AG08396 (cell line): ENCODE measurements at regions not wholly inside any gene's neighbourhood (a gene's known extent, or its start where the extent isn't known, plus 50 kb on each side); places are given as distances from the start of the nearest gene placed in this dataset.
"Not testable (repeated sequence)": the region's sequence is repeated elsewhere in the genome, so short reads cannot be mapped to it uniquely, and the experiment has no call there.

Experiments used
- DNase-seq: peaks from one replicate; pipeline ENCODE4 v3.0.0; 2012; ENCODE audit warnings: low spot score, mixed read lengths

DNA sequence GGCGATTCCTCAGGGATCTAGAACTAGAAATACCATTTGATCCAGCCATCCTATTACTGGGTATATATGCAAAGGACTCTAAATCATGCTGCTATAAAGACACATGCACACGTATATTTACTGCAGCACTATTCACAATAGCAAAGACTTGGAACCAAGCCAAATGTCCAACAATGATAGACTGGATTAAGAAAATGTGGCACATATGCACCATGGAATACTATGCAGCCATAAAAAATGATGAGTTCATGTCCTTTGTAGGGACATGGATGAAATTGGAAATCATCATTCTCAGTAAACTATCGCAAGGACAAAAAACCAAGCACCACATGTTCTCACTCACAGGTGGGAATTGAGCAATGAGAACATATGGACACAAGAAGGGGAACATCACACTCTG is 93.1 kb upstream of the NT5E start:
- DNase-seq, result not testable (repeated sequence)

DNA sequence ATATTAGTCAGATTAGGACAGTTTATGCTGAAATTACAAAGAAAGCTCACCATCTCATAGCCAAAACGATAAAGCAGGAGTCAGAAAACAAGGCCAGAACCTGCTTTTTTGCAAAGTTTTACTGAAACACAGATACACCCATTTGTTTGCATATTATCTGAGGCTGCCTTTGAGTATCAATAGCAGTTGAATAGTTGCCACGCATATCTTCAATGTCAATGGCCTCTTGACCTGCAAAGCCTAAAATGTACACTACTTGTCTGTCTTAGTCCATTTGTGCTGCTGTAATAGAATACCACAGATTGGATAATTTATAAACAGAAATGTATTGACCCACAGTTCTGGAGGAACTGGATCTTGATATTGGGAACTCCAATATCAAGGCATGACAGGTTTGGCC is 94.1 kb upstream of the NT5E start:
- DNase-seq, result no peak

DNA sequence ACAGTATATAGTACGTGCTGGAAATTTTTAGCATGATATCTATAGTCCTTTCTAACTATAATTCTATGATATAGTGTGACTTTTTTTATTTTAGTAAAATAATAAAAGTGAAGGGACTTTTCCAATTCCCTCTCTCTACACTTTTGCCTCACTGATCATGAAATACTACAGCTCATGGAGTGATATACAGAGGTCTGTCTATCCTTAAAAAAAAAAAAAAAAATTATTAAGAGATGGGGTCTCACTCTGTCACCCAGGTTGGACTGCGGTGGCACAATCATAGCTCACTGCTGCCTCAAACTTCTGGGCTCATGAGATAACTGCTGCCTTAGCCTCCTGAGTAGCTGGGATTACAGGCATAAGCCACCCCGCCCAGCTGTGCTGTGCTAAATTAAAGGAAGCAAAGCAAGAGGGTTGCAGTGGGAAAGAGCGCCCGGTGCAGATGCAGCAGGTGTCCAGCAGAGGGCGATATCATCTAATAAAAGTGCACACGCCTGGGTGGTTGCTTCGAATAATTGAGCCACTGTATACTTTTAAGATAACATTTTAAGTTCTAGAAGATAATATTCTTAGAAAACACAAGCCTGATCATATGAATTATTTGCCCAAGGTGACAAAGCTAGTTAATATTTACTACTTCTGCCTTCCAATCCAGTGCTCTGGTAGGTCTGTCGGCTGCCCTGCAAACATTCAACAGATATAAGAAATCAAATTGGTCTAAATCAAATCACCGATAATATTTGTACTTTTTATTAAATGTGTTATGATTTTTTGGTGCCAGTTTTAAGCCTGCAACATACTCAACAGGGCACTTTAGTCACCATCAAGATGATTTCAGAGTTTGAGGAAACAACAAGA is 94.9 kb upstream of the NT5E start:
- DNase-seq, result peak; percentile 70

DNA sequence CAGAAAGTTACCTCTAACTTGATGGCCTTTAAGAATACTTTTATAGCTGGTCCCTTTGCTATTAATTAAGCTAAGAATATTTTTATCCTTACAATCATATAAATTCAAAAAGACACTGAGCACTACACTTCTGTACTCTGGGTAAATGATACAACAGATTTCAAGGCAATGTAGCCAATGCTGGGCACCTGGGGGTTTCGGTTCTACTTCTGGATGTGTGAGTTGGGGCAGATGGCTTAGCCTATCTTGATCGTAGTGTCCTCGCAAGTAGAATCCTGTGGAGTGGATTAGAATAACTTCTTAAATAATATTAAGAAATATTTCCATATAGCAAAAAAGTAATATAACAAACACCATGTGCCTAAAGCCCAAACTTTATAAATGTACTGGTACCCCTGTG is 96.9 kb upstream of the NT5E start:
- DNase-seq, result no peak

DNA sequence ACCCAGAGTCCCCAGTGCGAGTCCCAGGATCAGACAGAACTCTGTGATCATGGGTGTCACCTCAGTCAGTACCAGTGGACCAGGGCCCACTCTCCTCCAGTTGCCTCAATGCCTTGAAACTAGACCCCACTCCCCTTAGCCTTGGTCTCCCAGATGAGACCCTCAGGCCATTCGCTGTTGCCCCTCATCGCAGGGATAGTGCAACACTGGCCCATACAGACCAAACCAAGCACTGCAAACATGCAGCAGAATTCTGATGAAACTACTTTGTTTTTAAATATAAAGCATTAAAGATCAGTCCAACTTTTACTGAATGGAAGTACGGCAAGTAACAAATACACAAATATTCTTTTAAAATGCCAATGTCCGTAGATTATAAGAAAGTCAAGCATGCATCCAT is 101.2 kb upstream of the NT5E start:
- DNase-seq, result no peak

DNA sequence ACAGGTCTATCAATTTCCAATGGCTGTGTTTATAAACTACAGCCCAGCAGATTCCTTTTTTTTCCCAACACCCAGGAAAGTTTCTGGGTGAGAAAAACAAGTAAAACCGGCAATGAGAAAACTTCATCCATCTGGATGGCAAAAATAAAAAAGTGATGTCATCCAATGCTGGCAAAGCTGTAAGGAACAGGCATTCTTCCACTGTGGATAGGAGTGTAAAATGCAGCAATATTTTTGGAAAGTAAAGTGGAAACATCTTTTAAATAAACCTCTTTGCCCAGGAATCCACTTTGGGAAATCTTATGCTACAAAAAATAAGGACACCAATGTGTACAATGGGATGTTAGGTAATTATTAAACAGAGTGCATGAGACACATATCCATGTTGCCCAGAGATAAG is 102.1 kb upstream of the NT5E start:
- DNase-seq, result no peak

DNA sequence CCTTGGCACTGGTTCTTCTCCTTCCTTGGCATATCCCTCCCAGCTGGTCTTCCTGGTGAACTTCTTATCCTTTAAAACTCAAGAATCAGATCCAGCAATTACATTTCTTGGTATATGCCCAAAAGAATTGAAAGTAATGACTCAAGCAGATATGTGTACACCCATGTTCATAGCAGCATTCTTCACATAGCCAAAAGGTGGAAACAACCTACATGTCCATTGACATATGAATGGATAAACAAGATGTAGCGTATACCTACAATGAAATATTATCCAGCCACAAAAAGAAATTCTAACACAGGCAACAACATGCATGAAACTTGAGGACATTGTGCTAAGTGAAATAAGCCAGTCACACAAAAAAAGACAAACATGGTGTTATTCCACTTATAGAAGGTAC is 103.7 kb upstream of the NT5E start:
- DNase-seq, result no peak

DNA sequence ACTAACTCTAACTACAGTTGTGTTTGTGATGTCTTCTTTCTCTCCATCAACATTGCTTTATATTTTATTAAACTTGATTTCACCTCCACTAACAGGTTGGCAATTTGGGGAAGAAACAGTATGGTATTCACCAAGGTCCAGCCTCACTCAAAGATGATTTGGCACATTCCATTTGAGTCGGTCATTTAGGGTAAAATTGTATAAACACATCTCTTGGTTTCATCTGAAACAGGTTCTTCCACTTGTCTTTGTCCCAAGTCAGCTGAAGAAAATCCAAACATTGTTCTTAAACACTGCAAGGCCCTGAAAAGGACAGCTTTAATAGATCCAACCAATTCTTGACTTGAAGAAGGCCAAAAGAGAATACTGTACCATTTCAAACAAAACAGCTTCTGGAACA is 104.9 kb upstream of the NT5E start:
- DNase-seq, result no peak

DNA sequence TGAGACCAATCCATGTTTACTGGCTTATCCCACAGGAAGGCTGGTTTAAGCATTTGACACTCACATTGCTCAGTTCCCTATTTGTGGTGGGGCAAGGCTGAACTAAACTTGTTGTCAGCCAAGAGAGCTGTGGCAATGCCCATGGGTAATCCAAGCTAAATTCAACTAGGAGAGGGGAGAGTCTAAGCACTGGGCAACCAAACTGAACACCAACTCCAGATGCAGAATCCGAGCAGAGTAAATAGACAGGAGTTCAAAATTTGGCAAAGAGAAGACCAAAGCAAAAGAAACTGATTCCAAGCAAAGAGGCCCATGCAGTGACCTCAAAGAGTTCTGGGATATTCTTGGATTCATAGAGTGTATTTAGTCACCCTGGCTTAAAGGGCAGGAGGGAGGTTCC is 106.5 kb upstream of the NT5E start:
- DNase-seq, result no peak

DNA sequence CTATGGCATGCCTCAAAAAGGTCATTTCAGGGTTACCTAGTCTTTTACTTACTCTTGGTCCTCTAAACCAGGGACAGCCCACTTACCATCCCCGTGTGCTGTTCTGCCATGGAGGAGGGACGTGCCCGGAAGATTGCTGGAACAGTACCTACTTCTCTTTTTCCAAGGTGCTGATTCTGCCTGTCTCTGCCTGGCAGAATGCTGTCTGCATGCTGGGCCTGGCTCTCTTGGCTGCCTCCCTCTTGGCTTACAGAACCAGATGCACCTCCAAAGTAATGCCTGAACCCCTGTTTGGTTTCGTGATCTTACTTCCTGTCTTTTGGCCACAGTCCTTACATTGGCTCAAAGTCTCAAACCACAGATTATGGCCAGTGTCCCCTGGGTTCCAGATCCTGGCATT is 120.7 kb upstream of the NT5E start:
- no peak for DNase-seq

DNA sequence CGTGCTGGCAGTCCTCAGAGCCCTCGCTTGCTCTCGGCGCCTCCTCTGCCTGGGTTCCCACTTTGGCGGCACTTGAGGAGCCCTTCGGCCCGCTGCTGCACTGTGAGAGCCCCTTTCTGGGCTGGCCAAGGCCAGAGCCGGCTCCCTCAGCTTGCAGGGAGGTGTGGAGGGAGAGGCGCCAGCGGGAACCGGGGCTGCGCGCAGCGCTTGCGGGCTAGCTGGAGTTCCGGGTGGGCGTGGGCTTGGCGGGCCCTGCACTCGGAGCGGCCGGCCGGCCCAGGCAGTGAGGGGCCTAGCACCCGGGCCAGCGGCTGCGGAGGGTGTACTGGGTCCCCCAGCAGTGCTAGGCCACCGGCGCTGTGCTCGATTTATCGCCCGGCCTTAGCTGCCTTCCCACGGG is 124.1 kb upstream of the NT5E start:
- DNase-seq, result not testable (repeated sequence)

DNA sequence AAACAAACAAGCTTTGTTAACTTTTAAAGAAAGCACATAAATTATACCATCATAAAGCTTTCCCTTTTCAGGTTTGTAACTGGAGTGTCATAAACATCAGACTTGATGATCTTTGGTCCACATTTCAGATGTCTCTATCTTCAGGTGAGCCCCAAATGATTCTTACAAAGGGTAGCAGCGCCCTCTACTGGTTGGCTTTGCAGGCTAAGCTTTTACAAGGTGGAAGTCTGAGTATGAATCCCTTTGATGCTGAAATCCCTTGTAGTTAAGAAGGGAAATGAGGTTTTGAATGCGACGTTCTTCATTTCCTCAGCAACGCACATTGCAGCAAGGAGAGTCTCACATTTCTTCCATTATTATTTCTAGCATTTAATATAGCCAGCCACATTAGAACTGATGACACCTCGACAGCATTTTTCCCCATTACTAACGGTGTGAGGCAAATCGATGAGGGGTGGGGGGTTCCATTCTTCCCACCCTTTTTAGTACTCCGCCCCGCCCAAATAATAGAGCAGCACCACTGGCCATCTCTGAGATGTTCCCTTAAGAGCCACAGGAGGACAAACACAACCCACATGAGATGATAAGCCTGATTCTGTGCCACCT is 126.3 kb upstream of the NT5E start:
- peak; percentile 49 for DNase-seq

DNA sequence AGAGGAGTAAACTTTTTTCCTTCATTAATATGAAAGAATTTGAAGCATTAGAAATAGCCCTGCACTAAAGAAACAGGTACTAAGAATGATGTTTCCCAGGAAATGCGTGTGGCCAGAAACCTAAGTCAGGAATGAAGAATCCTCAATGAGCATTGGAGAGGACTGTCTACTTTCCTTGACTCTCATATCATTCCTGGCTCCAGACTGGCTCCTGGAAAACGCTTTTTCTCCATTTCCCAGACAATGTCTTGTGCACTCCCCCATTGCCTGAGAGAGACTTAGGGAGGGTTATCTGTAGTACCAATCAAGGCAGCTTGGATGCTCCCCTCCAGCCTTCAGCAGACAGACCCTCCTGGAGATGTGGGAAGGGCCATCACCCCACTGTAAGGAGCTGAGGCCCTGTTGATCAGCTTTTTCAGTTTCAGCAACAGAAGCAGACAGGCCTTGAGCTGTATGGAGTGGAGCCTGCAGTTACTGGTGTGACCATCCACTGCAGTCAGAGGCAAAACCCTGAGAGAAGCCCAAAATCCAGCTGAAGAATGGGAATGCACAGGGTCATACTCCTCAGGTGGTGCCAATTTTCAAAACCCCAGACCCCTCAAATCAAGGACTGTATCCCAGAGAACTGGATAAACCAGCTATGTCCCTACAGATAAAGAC is 127.3 kb upstream of the NT5E start:
- no peak for DNase-seq

DNA sequence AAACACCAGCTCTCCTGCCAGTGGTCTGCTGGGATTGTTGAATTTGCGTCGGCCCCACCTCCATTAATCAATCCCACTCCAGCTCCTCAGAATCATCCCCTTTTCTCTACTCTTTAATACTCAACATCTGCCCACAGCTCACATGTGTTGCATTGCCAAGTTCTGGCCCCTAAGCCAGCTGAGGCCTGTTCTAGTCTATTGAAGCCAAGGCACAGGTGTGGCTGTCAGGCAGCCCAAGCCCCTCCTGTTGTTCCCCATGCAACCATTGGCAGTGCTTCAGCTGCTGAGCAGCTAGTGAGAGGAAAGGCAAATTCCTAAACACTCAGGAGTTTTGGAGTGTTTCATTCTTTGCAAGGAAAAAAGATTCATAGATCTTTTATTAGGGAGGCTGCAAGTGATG is 128.0 kb upstream of the NT5E start:
- no peak for DNase-seq

DNA sequence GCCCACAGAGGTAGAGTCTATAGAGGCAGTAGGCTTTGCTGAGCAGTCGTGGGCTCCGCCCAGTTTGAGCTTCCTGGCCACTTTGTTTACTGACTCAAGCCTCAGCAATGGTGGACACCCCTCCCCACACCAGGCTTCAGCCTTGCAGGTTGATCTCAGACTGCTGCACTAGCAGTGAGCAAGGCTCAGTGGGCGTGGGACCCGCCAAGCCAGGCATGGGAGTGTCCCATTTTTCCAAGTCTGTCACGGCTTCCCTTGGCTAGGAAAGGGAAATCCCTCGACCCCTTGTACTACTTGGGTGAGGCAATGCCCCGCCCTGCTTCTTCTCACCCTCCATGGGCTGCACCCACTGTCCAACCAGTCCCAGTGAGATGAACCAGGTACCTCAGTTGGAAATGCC is 135.3 kb upstream of the NT5E start:
- no peak for DNase-seq

DNA sequence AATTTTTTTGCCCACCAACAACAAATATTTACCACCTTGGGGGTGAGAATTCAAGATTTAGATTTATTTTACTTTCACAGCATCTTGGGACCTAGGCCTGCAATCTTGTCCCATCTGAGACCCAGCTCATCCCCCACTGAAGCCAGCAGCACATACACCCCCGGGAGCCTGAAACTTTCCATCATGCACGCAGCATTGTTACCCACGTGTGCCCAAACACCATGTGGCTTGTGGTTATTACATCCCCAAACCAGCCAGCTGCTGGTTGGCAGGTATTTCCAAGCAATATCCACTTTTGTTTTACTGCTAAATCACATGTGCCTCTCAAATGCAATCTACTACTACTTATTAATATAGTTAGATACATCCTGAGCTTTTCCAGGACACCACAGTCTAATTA is 149.3 kb upstream of the NT5E start:
- DNase-seq, result no peak

DNA sequence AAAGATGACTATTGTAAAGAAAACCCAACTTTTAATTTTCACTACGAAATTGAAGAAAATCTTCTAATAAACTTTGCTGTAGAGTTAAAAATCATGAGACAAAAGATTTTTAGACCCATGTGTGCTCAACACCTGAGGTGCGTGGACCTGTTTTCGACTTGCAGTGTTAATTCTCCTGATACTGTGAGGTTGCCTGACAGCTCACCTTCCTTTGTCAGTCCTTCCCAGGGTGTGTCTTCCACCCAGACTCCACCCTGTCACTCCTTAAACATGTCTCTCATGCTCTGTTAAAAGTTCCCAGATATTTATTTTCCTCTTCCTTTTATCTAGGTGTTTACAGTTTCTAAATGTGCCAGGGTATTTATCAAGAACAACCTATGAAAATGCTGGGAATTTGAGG is 151.3 kb upstream of the NT5E start:
- DNase-seq, result no peak

DNA sequence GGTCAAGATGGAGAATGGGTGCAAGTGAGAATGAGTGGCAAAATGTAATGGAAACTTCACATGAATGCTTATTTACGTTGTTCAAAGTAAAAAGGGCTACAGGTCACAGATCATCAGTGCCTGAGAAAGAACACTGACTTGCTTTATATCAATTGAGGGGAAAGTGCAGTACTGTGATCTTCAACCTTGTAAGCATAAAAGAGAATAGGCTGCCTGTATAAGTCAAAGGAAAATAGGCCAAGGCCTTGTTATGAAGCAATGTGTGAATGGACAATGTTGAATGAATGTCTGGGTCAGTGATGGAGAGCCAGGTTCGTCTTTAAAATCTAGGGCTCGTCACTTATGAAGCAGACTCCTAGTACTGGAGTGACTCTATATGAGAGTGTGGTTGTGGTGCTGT is 158.6 kb upstream of the NT5E start:
- DNase-seq, result no peak

DNA sequence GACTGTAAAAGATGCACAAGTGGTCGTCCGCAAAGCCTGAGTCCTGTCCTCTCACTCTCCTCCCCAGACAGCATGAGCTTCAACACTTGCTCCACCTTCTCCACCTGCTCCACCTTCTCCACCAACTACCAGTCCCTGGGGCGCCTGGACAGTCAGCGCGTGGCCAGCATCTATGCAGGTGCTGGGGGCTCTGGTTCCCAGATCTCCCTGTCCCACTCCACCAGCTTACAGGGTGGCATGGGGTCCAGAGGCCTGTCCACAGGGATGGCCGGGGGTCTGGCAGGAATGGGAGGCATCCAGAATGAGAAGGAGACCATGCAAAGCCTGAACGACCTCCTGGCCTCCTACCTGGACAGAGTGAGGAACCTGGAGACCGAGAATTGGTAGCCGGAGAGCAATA is 162.2 kb upstream of the NT5E start:
- DNase-seq, result no peak

DNA sequence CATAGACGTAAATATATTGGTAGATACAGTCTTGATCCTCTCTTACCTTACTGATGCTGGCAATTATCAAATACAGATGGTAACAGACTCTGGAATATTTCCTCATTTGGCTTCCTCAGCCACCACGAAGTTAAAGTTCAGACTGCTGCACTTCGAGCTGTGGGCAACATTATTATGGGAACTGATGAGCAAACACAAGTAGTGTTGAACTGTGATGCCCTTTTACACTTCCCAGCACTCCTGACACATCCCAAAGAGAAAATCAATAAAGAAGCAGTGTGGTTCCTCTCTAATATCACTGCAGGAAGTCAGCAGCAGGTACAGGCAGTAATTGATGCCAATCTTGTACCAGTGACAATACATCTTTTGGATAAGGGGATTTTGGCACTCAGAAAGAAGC is 162.7 kb upstream of the NT5E start:
- no peak for DNase-seq

DNA sequence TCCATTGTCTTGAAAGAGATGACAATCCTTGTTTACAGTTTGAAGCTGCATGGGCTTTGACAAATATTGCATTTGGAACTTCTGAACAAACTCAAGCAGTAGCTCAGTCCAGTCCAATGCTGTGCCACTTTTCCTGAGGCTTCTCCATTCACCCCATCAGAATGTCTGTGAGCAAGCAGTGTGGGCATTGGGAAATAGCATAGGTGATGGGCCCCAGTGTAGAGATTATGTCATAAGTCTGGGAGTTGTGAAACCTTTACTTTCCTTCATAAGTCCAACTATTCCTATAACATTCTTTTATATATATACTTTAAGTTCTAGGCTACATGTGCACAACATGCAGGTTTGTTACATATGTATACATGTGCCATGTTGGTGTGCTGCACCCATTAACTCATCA is 163.4 kb upstream of the NT5E start:
- not testable (repeated sequence) for DNase-seq

DNA sequence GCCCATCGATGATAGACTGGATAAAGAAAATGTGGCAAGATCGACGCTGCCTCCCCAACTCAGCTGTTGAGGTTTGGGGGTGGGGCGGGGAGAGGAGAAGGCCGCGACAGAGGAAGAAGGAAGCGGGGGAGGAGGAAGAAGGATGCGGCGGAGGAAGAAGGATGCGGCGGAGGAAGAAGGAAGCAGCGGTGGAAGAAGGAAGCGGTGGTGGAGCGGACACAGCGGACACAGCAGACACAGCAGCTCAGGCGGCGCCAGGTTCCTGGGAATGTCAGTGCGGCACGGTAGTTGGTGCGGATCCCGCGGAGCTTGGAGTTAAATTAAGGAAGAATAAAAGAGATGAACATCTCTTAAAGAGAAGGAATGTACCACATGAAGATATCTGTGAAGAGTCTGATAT is 163.9 kb upstream of the NT5E start:
- DNase-seq, result no peak

DNA sequence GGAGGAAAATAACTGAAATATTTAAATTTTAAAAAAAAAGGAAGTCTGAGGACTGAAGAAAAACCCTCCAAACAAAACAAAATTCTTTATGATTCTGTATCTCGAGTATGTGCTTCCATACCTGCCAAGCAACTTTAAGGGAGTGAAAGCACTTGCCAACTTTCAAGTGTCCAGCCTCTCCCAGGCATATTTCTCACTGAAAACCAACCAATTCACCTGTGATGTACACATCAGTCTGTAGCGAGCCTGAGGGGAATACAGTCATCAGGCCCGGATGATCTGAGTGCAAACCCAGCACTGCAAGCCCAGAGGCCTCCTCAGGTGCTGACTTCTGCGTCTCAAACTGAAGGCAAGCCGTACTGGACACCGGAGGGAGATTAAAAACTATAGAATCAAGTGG is 164.8 kb upstream of the NT5E start:
- DNase-seq, result no peak

DNA sequence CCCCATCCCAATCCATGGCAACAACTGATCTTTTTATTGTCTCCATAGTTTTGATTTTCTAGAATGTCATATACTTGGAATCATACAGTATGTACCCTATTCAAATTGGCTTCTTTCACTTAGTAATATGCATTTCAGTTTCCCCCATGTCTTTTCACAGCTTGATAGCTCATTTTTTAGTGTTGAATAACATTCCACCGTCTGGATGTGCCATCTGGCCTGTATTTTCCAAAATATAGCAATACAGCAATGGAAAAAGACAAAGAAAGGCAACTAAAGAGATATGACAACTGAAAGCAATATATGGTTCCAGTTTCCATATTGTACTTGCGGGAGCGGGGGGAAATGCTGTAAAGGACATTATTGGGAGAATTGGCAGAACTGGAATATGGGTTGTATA is 166.4 kb upstream of the NT5E start:
- DNase-seq, result no peak
